HUES48 (cell line): ENCODE measurements at regions not wholly inside any gene's neighbourhood (a gene's known extent, or its start where the extent isn't known, plus 50 kb on each side); places are given as distances from the start of the nearest gene placed in this dataset.
A peak's percentile ranks its signal among the peaks of the same experiment; 100 is the strongest.

Source experiments
- H3K27ac ChIP-seq: one replicate; pipeline ENCODE4 v1.7.0; 2013; ENCODE audit warnings: low read depth, low read length, inconsistent platforms
- H3K27me3 ChIP-seq: 2 replicates; pipeline ENCODE4 v1.6.1; 2013; ENCODE audit warnings: mild to moderate bottlenecking, low read length; ENCODE audit not compliant: control insufficient read depth, insufficient read depth
- H3K36me3 ChIP-seq: 2 replicates; pipeline ENCODE4 v1.6.1; 2013; ENCODE audit warnings: low read length; ENCODE audit not compliant: control insufficient read depth, insufficient read depth
- H3K4me1 ChIP-seq: 2 replicates; pipeline ENCODE4 v1.6.1; 2013; ENCODE audit warnings: mild to moderate bottlenecking, low read length; ENCODE audit not compliant: control insufficient read depth, insufficient read depth
- H3K4me3 ChIP-seq: 2 replicates; pipeline ENCODE4 v1.5.1; 2013; ENCODE audit warnings: mild to moderate bottlenecking, low read depth, low read length
- H3K9ac ChIP-seq: 2 replicates; pipeline ENCODE4 v1.6.1; 2013; ENCODE audit warnings: mild to moderate bottlenecking, low read depth, low read length, moderate library complexity
- H3K9me3 ChIP-seq: 2 replicates; pipeline ENCODE4 v1.6.1; 2013; ENCODE audit warnings: low read length; ENCODE audit not compliant: control insufficient read depth, insufficient read depth

GRCh38 chr5:155316070-155316714 lies 302.6 kb downstream of the KIF4B start:
- no peak overlapping the region for H3K4me3 ChIP-seq
- H3K27me3 ChIP-seq: no peaks in the 10 kb centered on the region
- no peaks in the 10 kb centered on the region for H3K4me1 ChIP-seq
- no peaks in the 10 kb centered on the region for H3K9me3 ChIP-seq
- no peak overlapping the region for H3K27ac ChIP-seq
- H3K36me3 ChIP-seq: no peaks in the 10 kb centered on the region
- no peak overlapping the region for H3K9ac ChIP-seq

- Histone ChIP-seq H3K9me3 (no peaks in the 10 kb centered on the region), H3K27ac (no peak overlapping the region), H3K27me3 (no peaks in the 10 kb centered on the region), H3K4me3 (no peak overlapping the region), H3K9ac (no peak overlapping the region), H3K36me3 (no peaks in the 10 kb centered on the region), H3K4me1 (no peaks in the 10 kb centered on the region)
Measured at GRCh38 chr5:155332618-155333017, 319.1 kb downstream of the KIF4B start.

GRCh38 chr5:155342956-155343355 lies 329.4 kb downstream of the KIF4B start:
- H3K27me3 ChIP-seq: no peaks in the 10 kb centered on the region
- H3K36me3 ChIP-seq: no peaks in the 10 kb centered on the region
- 0 out of 2 replicates have a peak, but pooled peaks cover 3% of the 10 kb centered on the region for H3K4me1 ChIP-seq
- H3K27ac ChIP-seq: peak overlapping the region; percentile 31
- no peak overlapping the region for H3K4me3 ChIP-seq
- H3K9me3 ChIP-seq: no peaks in the 10 kb centered on the region
- H3K9ac ChIP-seq: no peak overlapping the region

DNA sequence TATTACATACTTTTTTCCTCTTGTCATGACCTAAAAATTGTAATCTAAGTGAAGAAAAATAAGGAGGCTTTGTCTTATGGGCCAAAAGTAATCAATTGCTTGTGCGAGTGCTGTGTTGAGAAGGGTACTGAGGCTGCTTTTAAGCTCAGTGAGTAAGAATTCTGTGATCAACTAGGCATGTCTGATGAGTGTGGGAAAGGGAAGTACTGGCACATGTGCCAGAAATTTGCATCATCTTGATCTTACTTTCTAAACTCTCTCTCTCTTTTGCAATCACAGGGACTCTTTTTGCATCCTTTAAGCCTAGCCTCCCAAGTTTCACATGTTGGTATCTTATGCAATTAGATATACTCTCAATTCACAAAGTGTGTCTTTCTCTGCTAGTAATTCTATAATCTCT lies 329.9 kb downstream of the KIF4B start:
- H3K27ac ChIP-seq: no peak overlapping the region
- no peak overlapping the region for H3K9ac ChIP-seq
- no peaks in the 10 kb centered on the region for H3K9me3 ChIP-seq
- no peaks in the 10 kb centered on the region for H3K36me3 ChIP-seq
- no peak overlapping the region for H3K4me3 ChIP-seq
- H3K27me3 ChIP-seq: no peaks in the 10 kb centered on the region
- 0 out of 2 replicates have a peak, but pooled peaks cover 3% of the 10 kb centered on the region for H3K4me1 ChIP-seq

DNA sequence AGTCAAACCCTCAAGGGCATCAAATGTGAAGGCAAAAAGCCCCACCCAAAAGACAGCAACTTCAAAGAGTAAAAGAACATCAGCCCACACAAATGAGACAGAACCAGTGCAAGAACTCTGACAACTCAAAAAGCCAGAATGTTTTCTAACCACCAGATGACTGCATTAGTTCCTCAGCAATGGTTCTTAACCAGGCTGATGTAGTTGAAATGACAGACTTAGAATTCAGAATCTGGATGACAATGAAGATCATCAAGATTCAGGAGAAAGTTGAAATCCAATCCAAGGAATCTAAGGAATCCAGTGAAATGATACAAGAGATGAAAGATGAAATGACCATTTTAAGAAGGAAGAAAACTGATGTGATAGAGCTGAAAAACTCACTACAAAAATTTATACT lies 339.7 kb downstream of the KIF4B start:
- no peaks in the 10 kb centered on the region; the same call in 1 of the 2 replicates for H3K9me3 ChIP-seq
- H3K36me3 ChIP-seq: no peaks in the 10 kb centered on the region
- no peaks in the 10 kb centered on the region for H3K4me1 ChIP-seq
- no peaks in the 10 kb centered on the region for H3K27me3 ChIP-seq
- no peak overlapping the region for H3K27ac ChIP-seq
- no peak overlapping the region for H3K4me3 ChIP-seq
- H3K9ac ChIP-seq: no peak overlapping the region

DNA sequence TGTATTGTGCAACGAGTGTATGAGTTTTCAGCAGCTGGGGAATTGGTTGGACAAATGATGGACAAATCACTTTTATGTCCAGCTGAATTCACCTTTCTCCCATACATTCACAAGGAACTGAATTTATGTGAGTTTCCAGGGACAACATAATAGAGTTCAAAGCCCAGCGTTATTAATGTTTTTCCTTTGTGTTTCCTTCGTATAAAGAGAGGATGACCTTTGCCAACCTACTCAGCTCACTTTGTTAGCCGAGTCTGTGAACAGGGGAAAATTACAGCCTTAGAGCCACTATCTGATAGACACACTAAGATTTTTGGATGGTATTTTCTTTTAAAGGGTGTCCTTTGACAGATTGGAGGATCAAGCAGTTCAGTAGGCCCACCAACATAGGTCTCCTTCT lies 352.5 kb downstream of the KIF4B start:
- Histone ChIP-seq H3K9ac (no peak overlapping the region), H3K27me3 (no peaks in the 10 kb centered on the region), H3K4me3 (no peak overlapping the region), H3K36me3 (no peaks in the 10 kb centered on the region), H3K9me3 (no peaks in the 10 kb centered on the region), H3K27ac (no peak overlapping the region), H3K4me1 (peaks cover 4% of the 10 kb centered on the region; the same call in 1 of the 2 replicates)

- Histone ChIP-seq H3K9me3 (no peaks in the 10 kb centered on the region), H3K36me3 (no peaks in the 10 kb centered on the region), H3K4me1 (peaks cover 4% of the 10 kb centered on the region; the same call in 1 of the 2 replicates), H3K27ac (no peak overlapping the region), H3K27me3 (no peaks in the 10 kb centered on the region), H3K9ac (no peak overlapping the region), H3K4me3 (no peak overlapping the region)
Measured at GRCh38 chr5:155367841-155368240, 354.3 kb downstream of the KIF4B start.

GRCh38 chr5:155368490-155368889 lies 354.9 kb downstream of the KIF4B start:
- Histone ChIP-seq H3K4me3 (no peak overlapping the region), H3K27me3 (no peaks in the 10 kb centered on the region), H3K4me1 (peaks cover 4% of the 10 kb centered on the region; the same call in 1 of the 2 replicates), H3K9me3 (no peaks in the 10 kb centered on the region), H3K27ac (no peak overlapping the region), H3K9ac (no peak overlapping the region), H3K36me3 (no peaks in the 10 kb centered on the region)

DNA sequence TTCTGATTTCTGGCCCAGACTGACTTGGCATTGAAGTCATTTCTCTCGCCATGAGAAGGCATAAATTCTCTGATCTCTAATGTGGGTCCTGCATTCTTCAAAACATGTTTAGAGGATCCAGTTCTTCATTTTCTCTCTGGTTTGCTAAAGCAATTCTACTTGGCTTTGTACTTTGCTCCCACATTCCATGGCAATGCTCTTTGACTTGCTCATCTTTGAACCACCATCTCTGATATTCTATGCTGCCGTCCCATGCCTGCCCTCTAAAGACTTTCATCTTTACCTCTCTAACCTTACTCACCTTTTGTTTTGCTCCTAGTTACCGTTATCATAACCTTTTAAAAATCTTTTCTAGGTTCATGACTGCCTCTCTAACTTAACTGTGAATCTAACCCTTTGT lies 366.9 kb downstream of the KIF4B start:
- Histone ChIP-seq H3K9me3 (no peaks in the 10 kb centered on the region), H3K9ac (no peak overlapping the region), H3K4me3 (no peak overlapping the region), H3K36me3 (no peaks in the 10 kb centered on the region), H3K27me3 (no peaks in the 10 kb centered on the region), H3K27ac (no peak overlapping the region), H3K4me1 (no peaks in the 10 kb centered on the region)

DNA sequence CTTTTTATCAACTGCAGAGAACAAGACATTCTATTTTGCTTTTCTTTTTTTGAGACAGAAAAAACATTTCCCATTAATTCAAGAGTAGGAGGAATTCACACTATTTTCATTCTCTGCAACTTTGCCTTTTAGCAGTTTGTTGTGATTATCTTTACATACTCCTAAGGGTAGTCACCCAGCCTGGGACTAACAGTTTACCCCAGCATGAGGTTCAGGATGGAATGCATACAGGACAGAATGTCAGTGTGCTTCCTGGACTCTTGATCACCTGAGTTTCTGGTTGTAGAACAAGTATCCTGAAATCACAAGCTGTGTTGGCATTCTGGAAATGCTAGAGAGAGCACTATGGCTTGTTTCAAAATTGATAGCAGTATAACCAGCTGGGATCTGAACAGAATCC lies 368.1 kb downstream of the KIF4B start:
- no peaks in the 10 kb centered on the region for H3K36me3 ChIP-seq
- H3K9me3 ChIP-seq: no peaks in the 10 kb centered on the region
- no peak overlapping the region for H3K4me3 ChIP-seq
- no peaks in the 10 kb centered on the region for H3K4me1 ChIP-seq
- no peak overlapping the region for H3K9ac ChIP-seq
- no peak overlapping the region for H3K27ac ChIP-seq
- H3K27me3 ChIP-seq: no peaks in the 10 kb centered on the region

GRCh38 chr5:155389498-155389897 lies 375.9 kb downstream of the KIF4B start:
- Histone ChIP-seq H3K36me3 (no peaks in the 10 kb centered on the region), H3K9ac (no peak overlapping the region), H3K4me1 (no peaks in the 10 kb centered on the region), H3K9me3 (no peaks in the 10 kb centered on the region), H3K27me3 (no peaks in the 10 kb centered on the region), H3K27ac (no peak overlapping the region), H3K4me3 (no peak overlapping the region)
